H1 (cell line): ENCODE measurements at regions not wholly inside any gene's neighbourhood (a gene's known extent, or its start where the extent isn't known, plus 50 kb on each side); places are given as distances from the start of the nearest gene placed in this dataset.

Experiments used
- CTCF ChIA-PET: fragments of 300-600 bp; sonication (Branson Sonifier 250); formaldehyde crosslinking; loops from one replicate; lab custom pipeline; 2021; ENCODE audit not compliant: partially characterized antibody; lab: Charles Lee
- POLR2A ChIA-PET: fragments of 300-600 bp; sonication (Branson Sonifier 250); formaldehyde crosslinking; loops from one replicate; lab custom pipeline; 2021; ENCODE audit warnings: inconsistent platforms; ENCODE audit not compliant: partially characterized antibody; lab: Charles Lee
- DNase-seq, 2 experiments: peaks; one replicate each; pipeline versions ENCODE4 v3.0.0 to v3.0.0-alpha.2; 2010 to 2022; ENCODE audit warnings: low spot score in 2 of 2, low read depth in 1 of 2, mixed read lengths in 1 of 2
- FAIRE-seq: peaks from 2 replicates; lab custom pipeline; 2011; peaks lifted over from hg19 to GRCh38; lab: Jason Lieb, UNC
- H2AFZ ChIP-seq: 2 replicates; pipeline ENCODE4 v1.8.1; 2012; ENCODE audit warnings: low read length, inconsistent platforms
- H2AK5ac ChIP-seq: 2 replicates; pipeline ENCODE4 v1.6.1; 2013; ENCODE audit warnings: low read depth, low read length
- H2BK120ac ChIP-seq: replicated peaks from 2 replicates; pipeline ENCODE3; 2013; ENCODE audit warnings: low read depth, low read length, inconsistent platforms
- H2BK12ac ChIP-seq: 2 replicates; pipeline ENCODE4 v1.6.1; 2013; ENCODE audit warnings: low read depth, low read length
- H2BK15ac ChIP-seq: 2 replicates; pipeline ENCODE4 v1.6.1; 2013; ENCODE audit warnings: low read length
- H2BK20ac ChIP-seq: 2 replicates; pipeline ENCODE4 v1.6.1; 2013; ENCODE audit warnings: low read length
- H2BK5ac ChIP-seq: 2 replicates; pipeline ENCODE4 v1.6.1; 2013; ENCODE audit warnings: low read depth, low read length
- H3K14ac ChIP-seq: 2 replicates; pipeline ENCODE4 v1.6.1; 2013; ENCODE audit warnings: inconsistent platforms; ENCODE audit not compliant: insufficient read length
- H3K18ac ChIP-seq: 2 replicates; pipeline ENCODE4 v1.6.1; 2013; ENCODE audit warnings: low read length; ENCODE audit errors: extremely low read depth
- H3K23ac ChIP-seq: 2 replicates; pipeline ENCODE4 v1.6.1; 2013; ENCODE audit warnings: inconsistent platforms; ENCODE audit not compliant: insufficient read length
- H3K23me2 ChIP-seq: 2 replicates; pipeline ENCODE4 v1.6.1; 2013; ENCODE audit warnings: low read depth, low read length
- H3K27ac ChIP-seq: 2 replicates; pipeline ENCODE4 v1.6.1; 2011; ENCODE audit warnings: low read depth, low read length, inconsistent platforms
- H3K27me3 ChIP-seq, 4 experiments: replicated peaks in 1 of 4; 1 replicate in 1 of 4; 2 replicates in 3 of 4; pipeline versions ENCODE4 v1.6.1 to v1.8.1; 2011 to 2013; ENCODE audit warnings: low read length in 3 of 4, mild to moderate bottlenecking in 3 of 4, inconsistent platforms in 2 of 4, mixed read lengths in 2 of 4, moderate library complexity in 1 of 4; ENCODE audit not compliant: control insufficient read depth in 3 of 4, insufficient read depth in 3 of 4; ENCODE audit errors: extremely low read depth in 1 of 4
- H3K36me3 ChIP-seq, 4 experiments: 2 replicates each; pipeline versions ENCODE4 v1.6.1 to v1.8.1; 2011 to 2013; ENCODE audit warnings: mild to moderate bottlenecking in 4 of 4, low read length in 3 of 4, moderate library complexity in 2 of 4, control low read depth in 1 of 4, inconsistent platforms in 1 of 4; ENCODE audit not compliant: insufficient read depth in 4 of 4, control insufficient read depth in 2 of 4
- H3K4ac ChIP-seq: replicated peaks from 2 replicates; pipeline ENCODE3; 2013; ENCODE audit warnings: low read length, low read depth, mixed read lengths, inconsistent platforms; ENCODE audit not compliant: insufficient read length
- H3K4me1 ChIP-seq, 4 experiments: replicated peaks in 1 of 4; 1 replicate in 1 of 4; 2 replicates in 3 of 4; pipeline versions ENCODE4 v1.6.1 to v1.8.1; 2011 to 2013; ENCODE audit warnings: low read length in 3 of 4, inconsistent platforms in 2 of 4, mixed read lengths in 1 of 4; ENCODE audit not compliant: insufficient read depth in 4 of 4, control insufficient read depth in 3 of 4
- H3K4me2 ChIP-seq, 2 experiments: 2 replicates each; pipeline versions ENCODE4 v1.6.1 to v1.8.1; 2011 to 2013; ENCODE audit warnings: low read depth in 2 of 2, low read length in 2 of 2, control low read depth in 1 of 2, inconsistent platforms in 1 of 2, mild to moderate bottlenecking in 1 of 2; ENCODE audit not compliant: insufficient read depth in 1 of 2
- H3K4me3 ChIP-seq, 4 experiments: fragments of 200-600, 300-600 bp in 1 of 4; sonication (generic), shearing (Covaris generic), sonication (Bioruptor Twin) in 1 of 4; 2 replicates each; pipeline versions ENCODE4 v1.5.1 to v1.8.1; 2011 to 2016; ENCODE audit warnings: low read length in 4 of 4, low read depth in 3 of 4, control low read depth in 2 of 4, inconsistent platforms in 2 of 4, mild to moderate bottlenecking in 2 of 4, mixed read lengths in 1 of 4, moderate library complexity in 1 of 4; ENCODE audit not compliant: insufficient read depth in 2 of 4; ENCODE audit errors: extremely low read depth in 1 of 4
- H3K56ac ChIP-seq: replicated peaks from 2 replicates; pipeline ENCODE3; 2013; ENCODE audit warnings: low read depth, mild to moderate bottlenecking, mixed read lengths, low read length, inconsistent platforms; ENCODE audit not compliant: insufficient read length
- H3K79me1 ChIP-seq: 2 replicates; pipeline ENCODE4 v1.6.1; 2013; ENCODE audit warnings: low read depth, low read length, control low read depth
- H3K79me2 ChIP-seq, 2 experiments: 2 replicates each; pipeline versions ENCODE4 v1.6.1 to v1.8.1; 2012 to 2013; ENCODE audit warnings: low read length in 2 of 2, mild to moderate bottlenecking in 2 of 2, inconsistent platforms in 1 of 2; ENCODE audit not compliant: insufficient read depth in 2 of 2, control insufficient read depth in 1 of 2
- H3K9ac ChIP-seq, 4 experiments: replicated peaks in 1 of 4; 1 replicate in 1 of 4; 2 replicates in 3 of 4; pipeline versions ENCODE4 v1.6.1 to v1.8.1; 2011 to 2013; ENCODE audit warnings: low read depth in 3 of 4, low read length in 3 of 4, control low read depth in 2 of 4, mild to moderate bottlenecking in 2 of 4, moderate library complexity in 2 of 4, inconsistent platforms in 1 of 4; ENCODE audit errors: extremely low read depth in 1 of 4
- H3K9me3 ChIP-seq, 2 experiments: 2 replicates each; pipeline versions ENCODE4 v1.6.1 to v1.8.1; 2012 to 2013; ENCODE audit warnings: mild to moderate bottlenecking in 2 of 2, moderate library complexity in 2 of 2, control low read depth in 1 of 2, inconsistent platforms in 1 of 2, low read depth in 1 of 2, low read length in 1 of 2, mixed read lengths in 1 of 2; ENCODE audit not compliant: insufficient read depth in 2 of 2
- H4K20me1 ChIP-seq, 2 experiments: replicated peaks in 1 of 2; 2 replicates each; pipeline versions ENCODE3 to v1.8.1; 2011 to 2013; ENCODE audit warnings: inconsistent platforms in 2 of 2, low read length in 2 of 2, mild to moderate bottlenecking in 1 of 2; ENCODE audit not compliant: insufficient read depth in 2 of 2, control insufficient read depth in 1 of 2
- H4K5ac ChIP-seq: 2 replicates; pipeline ENCODE4 v1.6.1; 2013; ENCODE audit warnings: low read length, low read depth, mixed read lengths, inconsistent platforms; ENCODE audit not compliant: insufficient read length
- H4K8ac ChIP-seq: 2 replicates; pipeline ENCODE4 v1.8.0; 2013; ENCODE audit warnings: mild to moderate bottlenecking, moderate library complexity, low read length, inconsistent platforms; ENCODE audit not compliant: insufficient read depth; ENCODE audit errors: extremely low read depth
- H4K91ac ChIP-seq: replicated peaks from 2 replicates; pipeline ENCODE3; 2013; ENCODE audit warnings: low read length, mixed read lengths, inconsistent platforms; ENCODE audit not compliant: insufficient read length
- CTBP2 ChIP-seq: IDR thresholded peaks from 2 replicates; pipeline ENCODE4 v1.7.0; 2011; ENCODE audit warnings: borderline replicate concordance, mild to moderate bottlenecking, moderate library complexity, mixed read lengths, low read length; ENCODE audit not compliant: insufficient read depth, insufficient read length
- KDM4A ChIP-seq: IDR thresholded peaks from one replicate; pipeline ENCODE4 v1.7.1; 2012; ENCODE audit warnings: low read depth, mild to moderate bottlenecking, moderate library complexity, low read length, inconsistent platforms; ENCODE audit not compliant: severe bottlenecking
- RAD21 ChIP-seq, 2 experiments: IDR thresholded peaks in 1 of 2; conservative IDR thresholded peaks in 1 of 2; 2 replicates each; pipeline ENCODE4 v1.6.1; 2011; ENCODE audit warnings: low read depth in 2 of 2, low read length in 2 of 2, improper control_type of control experiment in 1 of 2, inconsistent platforms in 1 of 2, mild to moderate bottlenecking in 1 of 2, moderate library complexity in 1 of 2
- RBBP5 ChIP-seq: IDR thresholded peaks from 2 replicates; pipeline ENCODE4 v1.7.1; 2012; ENCODE audit warnings: low read depth, mild to moderate bottlenecking, inconsistent platforms, low read length, moderate library complexity, borderline replicate concordance
- YY1 ChIP-seq: IDR thresholded peaks from 2 replicates; pipeline ENCODE4 v1.6.1; 2011; ENCODE audit warnings: low read depth, mild to moderate bottlenecking, low read length
- WGBS, 2 experiments: shearing (Covaris generic) in 1 of 2; methylation state at CpG; one replicate each; pipeline versions ENCODE4 v1.1.6 to v1.1.7; 2013 to 2015; ENCODE audit warnings: low lambda C conversion rate in 2 of 2, mixed read lengths in 2 of 2, inconsistent platforms in 1 of 2, low coverage in 1 of 2, missing lambda C conversion rate in 1 of 2; ENCODE audit not compliant: insufficient replicate concordance in 2 of 2, insufficient coverage in 1 of 2, insufficient read length in 1 of 2; ENCODE audit errors: extremely low coverage in 1 of 2, missing lambda C conversion rate in 1 of 2; 5-methylcytosine and 5-hydroxymethylcytosine counted together
- TF ChIP-seq, protein P1 (sequence below): IDR thresholded peaks from 2 replicates; pipeline ENCODE4 v1.6.1; 2012; ENCODE audit warnings: inconsistent platforms
- TF ChIP-seq, protein P2 (sequence below): IDR thresholded peaks from 2 replicates; pipeline ENCODE4 v1.6.1; 2011; ENCODE audit warnings: low read depth, mild to moderate bottlenecking, low read length; ENCODE audit not compliant: insufficient read depth

- H3K23me2 ChIP-seq, result no peaks in the 10 kb centered on the region
- H2AK5ac ChIP-seq, result no peak overlapping the region
- WGBS, 2 experiments, result 93% methylated on average over 4 of the region's 4 CpGs; no CpG with 5 or more reads in 1 of the 2 experiments
- H2BK120ac ChIP-seq, result no peak overlapping the region
- H3K14ac ChIP-seq, result no peak overlapping the region
- no peak overlapping the region for H2BK20ac ChIP-seq
- H2BK5ac ChIP-seq, result no peak overlapping the region
- no peak overlapping the region for H3K4me3 ChIP-seq
- H2AFZ ChIP-seq, result no peak overlapping the region
- ChIA-PET CTCF (interaction anchor here (0.7 kb wide), 1 partner anchor 9 kb away, joined by 3 read pairs; no protein-coding TSS in a partner anchor), POLR2A (no interaction called here)
- H3K18ac ChIP-seq, result no peak overlapping the region
- no peak overlapping the region for H4K5ac ChIP-seq
- peaks cover 0 to 13% (median 3%) of the 10 kb centered on the region in 4 experiments; a peak in 4 of 8 replicates for H3K36me3 ChIP-seq
- no peak overlapping the region for H2BK15ac ChIP-seq
- DNase-seq (no peak), FAIRE-seq (no peak)
- peaks cover 0 to 49% of the 10 kb centered on the region in 2 experiments; a peak in 3 of 4 replicates for H3K79me2 ChIP-seq
- H4K8ac ChIP-seq, result no peak overlapping the region; the same call in 1 of the 2 replicates
- H3K79me1 ChIP-seq, result no peaks in the 10 kb centered on the region; the same call in 1 of the 2 replicates
- H3K56ac ChIP-seq, result no peak overlapping the region
- no peak overlapping the region for H3K23ac ChIP-seq
- no peak overlapping the region for H3K4ac ChIP-seq
- H4K20me1 ChIP-seq, result peaks cover 0 to 2% of the 10 kb centered on the region in 2 experiments
- H4K91ac ChIP-seq, result no peak overlapping the region
- H3K27ac ChIP-seq, result no peak overlapping the region
- H3K9me3 ChIP-seq, result peaks cover 0 to 7% of the 10 kb centered on the region in 2 experiments; a peak in 1 of 4 replicates
- peaks cover 0 to 9% (median 3%) of the 10 kb centered on the region in 4 experiments; a peak in 4 of 7 replicates for H3K4me1 ChIP-seq
- no peak overlapping the region for H2BK12ac ChIP-seq
- no peak overlapping the region for H3K4me2 ChIP-seq
- H3K9ac ChIP-seq, result no peak overlapping the region
- no peaks in the 10 kb centered on the region for H3K27me3 ChIP-seq
- TF ChIP-seq, protein P1, sequence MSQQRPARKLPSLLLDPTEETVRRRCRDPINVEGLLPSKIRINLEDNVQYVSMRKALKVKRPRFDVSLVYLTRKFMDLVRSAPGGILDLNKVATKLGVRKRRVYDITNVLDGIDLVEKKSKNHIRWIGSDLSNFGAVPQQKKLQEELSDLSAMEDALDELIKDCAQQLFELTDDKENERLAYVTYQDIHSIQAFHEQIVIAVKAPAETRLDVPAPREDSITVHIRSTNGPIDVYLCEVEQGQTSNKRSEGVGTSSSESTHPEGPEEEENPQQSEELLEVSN, result no peak
- TF ChIP-seq RBBP5, result no peak
- TF ChIP-seq, protein P2, sequence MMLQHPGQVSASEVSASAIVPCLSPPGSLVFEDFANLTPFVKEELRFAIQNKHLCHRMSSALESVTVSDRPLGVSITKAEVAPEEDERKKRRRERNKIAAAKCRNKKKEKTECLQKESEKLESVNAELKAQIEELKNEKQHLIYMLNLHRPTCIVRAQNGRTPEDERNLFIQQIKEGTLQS, result no peak
- TF ChIP-seq YY1, result no peak
- TF ChIP-seq KDM4A, result no peak
- no peak for TF ChIP-seq CTBP2
- no peak for TF ChIP-seq RAD21 (IDR thresholded peaks at IDR 0.05 in 1 of 2, conservative IDR thresholded peaks at IDR 0.05 in 1 of 2; ENCODE audit: low read depth in 2 of 2, low read length in 2 of 2)
Observed at GRCh38 chr6:21798468-21798867, 204.9 kb downstream of the SOX4 start.
